WTC11 (cell line): ENCODE measurements at regions not wholly inside any gene's neighbourhood (a gene's known extent, or its start where the extent isn't known, plus 50 kb on each side); places are given as distances from the start of the nearest gene placed in this dataset.

Experiments used
- ATAC-seq: fragments of 200-7000 bp; cut with Tn5 transposase; 2 replicates; pipeline ENCODE4 v1.10.0; 2021; ENCODE audit warnings: mild to moderate bottlenecking, moderate library complexity
- CTCF ChIA-PET: fragments of 300-600 bp; sonication (Branson Sonifier 250); formaldehyde crosslinking; loops from one replicate; lab custom pipeline; 2021; ENCODE audit warnings: antibody characterized with exemption; lab: Charles Lee
- POLR2A ChIA-PET: fragments of 350-600 bp; sonication (Branson Sonifier 250); formaldehyde crosslinking; loops from one replicate; lab custom pipeline; 2021; ENCODE audit warnings: antibody characterized with exemption; lab: Charles Lee
- DNase-seq: peaks from one replicate; pipeline ENCODE4 v3.0.0; 2021; ENCODE audit warnings: low spot score
- H3K27ac Mint-ChIP-seq: 2 replicates; pipeline ENCODE4 v1.8.0; 2021; ENCODE audit warnings: mixed read lengths
- H3K27me3 Mint-ChIP-seq: 2 replicates; pipeline ENCODE4 v1.8.0; 2021; ENCODE audit warnings: low read depth, mild to moderate bottlenecking, moderate library complexity, mixed read lengths
- H3K36me3 Mint-ChIP-seq: 2 replicates; pipeline ENCODE4 v1.8.0; 2021; ENCODE audit warnings: mixed read lengths
- H3K4me1 Mint-ChIP-seq: 2 replicates; pipeline ENCODE4 v1.8.0; 2022; ENCODE audit warnings: mixed read lengths
- H3K4me3 Mint-ChIP-seq: 2 replicates; pipeline ENCODE4 v1.8.0; 2021; ENCODE audit warnings: mild to moderate bottlenecking, moderate library complexity, mixed read lengths
- H3K9me3 Mint-ChIP-seq: 2 replicates; pipeline ENCODE4 v1.8.0; 2021; ENCODE audit warnings: mixed read lengths
- CBFB ChIP-seq: sonication (generic); formaldehyde crosslinking; IDR thresholded peaks from 2 replicates; pipeline ENCODE4 v1.8.1; 2022; ENCODE audit warnings: mild to moderate bottlenecking, low read depth, missing genetic modification reagents
- CREM ChIP-seq: sonication (generic); formaldehyde crosslinking; IDR thresholded peaks from 2 replicates; pipeline ENCODE4 v1.8.1; 2022; ENCODE audit warnings: mild to moderate bottlenecking, missing genetic modification reagents, moderate library complexity
- FOXJ3 ChIP-seq: sonication (generic); formaldehyde crosslinking; IDR thresholded peaks from 2 replicates; pipeline ENCODE4 v1.9.0; 2021; ENCODE audit warnings: missing genetic modification reagents, mild to moderate bottlenecking, borderline replicate concordance
- FOXP1 ChIP-seq: sonication (generic); formaldehyde crosslinking; IDR thresholded peaks from 2 replicates; pipeline ENCODE4 v1.8.0; 2022; ENCODE audit warnings: missing genetic modification reagents, mild to moderate bottlenecking, moderate library complexity, borderline replicate concordance
- JUN ChIP-seq: sonication (generic); formaldehyde crosslinking; IDR thresholded peaks from 2 replicates; pipeline ENCODE4 v1.8.0; 2023; ENCODE audit warnings: mild to moderate bottlenecking, missing genetic modification reagents
- NFATC4 ChIP-seq: fragments of 250-450 bp; sonication (Bioruptor Pico); IDR thresholded peaks from 2 replicates; pipeline ENCODE4 v1.9.0; 2021; ENCODE audit warnings: mild to moderate bottlenecking
- NFYB ChIP-seq: sonication (generic); formaldehyde crosslinking; conservative IDR thresholded peaks from 2 replicates; pipeline ENCODE4 v1.8.0; 2022; ENCODE audit warnings: low read depth, missing genetic modification reagents
- PRRX2 ChIP-seq: fragments of 250-450 bp; sonication (Bioruptor Pico); IDR thresholded peaks from 2 replicates; pipeline ENCODE4 v1.8.0; 2021; ENCODE audit warnings: mild to moderate bottlenecking
- SMAD3 ChIP-seq: sonication (generic); formaldehyde crosslinking; IDR thresholded peaks from 2 replicates; pipeline ENCODE4 v1.8.0; 2022; ENCODE audit warnings: missing genetic modification reagents, mild to moderate bottlenecking, borderline replicate concordance
- USF2 ChIP-seq: sonication (generic); formaldehyde crosslinking; IDR thresholded peaks from 2 replicates; pipeline ENCODE4 v1.8.1; 2023; ENCODE audit warnings: mild to moderate bottlenecking, missing genetic modification reagents, moderate library complexity
- ZNF138 ChIP-seq: sonication (generic); formaldehyde crosslinking; conservative IDR thresholded peaks from 2 replicates; pipeline ENCODE4 v1.8.1; 2022; ENCODE audit warnings: mild to moderate bottlenecking, moderate library complexity, missing genetic modification reagents
- ZNF263 ChIP-seq: sonication (generic); formaldehyde crosslinking; IDR thresholded peaks from 2 replicates; pipeline ENCODE4 v1.8.1; 2022; ENCODE audit warnings: low read depth, mild to moderate bottlenecking, moderate library complexity, missing genetic modification reagents
- ZNF512 ChIP-seq: sonication (generic); formaldehyde crosslinking; IDR thresholded peaks from 2 replicates; pipeline ENCODE4 v1.8.1; 2022; ENCODE audit warnings: missing genetic modification reagents, borderline replicate concordance
- ZNF532 ChIP-seq: fragments of 250-450 bp; sonication (Bioruptor Pico); IDR thresholded peaks from 2 replicates; pipeline ENCODE4 v1.9.0; 2021; ENCODE audit warnings: mild to moderate bottlenecking, borderline replicate concordance
- TF ChIP-seq, protein P1 (sequence below): sonication (generic); formaldehyde crosslinking; IDR thresholded peaks from 2 replicates; pipeline ENCODE4 v1.8.0; 2022; ENCODE audit warnings: mild to moderate bottlenecking, missing genetic modification reagents
- TF ChIP-seq, protein P2 (sequence below): sonication (generic); formaldehyde crosslinking; IDR thresholded peaks from 2 replicates; pipeline ENCODE4 v1.8.0; 2022; ENCODE audit warnings: mild to moderate bottlenecking, missing genetic modification reagents
- TF ChIP-seq, protein P3 (sequence below): sonication (generic); formaldehyde crosslinking; IDR thresholded peaks from 2 replicates; pipeline ENCODE4 v1.8.1; 2023; ENCODE audit warnings: mild to moderate bottlenecking, moderate library complexity, missing genetic modification reagents
- TF ChIP-seq, protein P4 (sequence below): fragments of 200-600 bp; IDR thresholded peaks from 2 replicates; pipeline ENCODE4 v1.8.0; 2022; ENCODE audit warnings: antibody characterized with exemption

DNA sequence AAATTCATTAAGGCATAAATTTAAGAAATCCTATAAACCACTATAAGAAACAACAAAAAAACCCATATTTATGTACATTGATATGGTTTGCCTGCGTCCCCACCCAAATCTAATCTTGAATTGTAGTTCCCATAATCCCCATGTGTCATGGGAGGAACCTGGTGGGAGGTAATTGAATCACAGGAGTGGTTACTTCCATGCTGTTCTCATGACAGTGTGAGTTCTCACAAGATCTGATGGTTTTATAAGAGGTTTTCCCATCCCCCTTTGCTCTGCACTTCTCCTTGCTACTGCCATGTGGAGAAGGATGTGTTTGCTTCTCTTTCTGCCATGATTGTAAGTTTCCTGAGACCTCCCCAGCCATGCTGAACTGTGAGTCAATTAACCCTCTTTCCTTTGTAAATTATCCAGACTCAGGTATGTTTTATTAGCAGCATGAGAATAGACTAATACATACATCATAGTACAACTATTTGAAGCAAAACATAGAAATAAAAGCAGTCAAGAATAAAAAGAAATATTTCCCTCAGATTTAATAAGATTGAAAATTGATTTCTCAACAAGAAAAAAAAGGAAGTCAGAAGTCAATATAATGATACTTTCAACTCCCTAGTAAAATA is 209.0 kb upstream of the GPC6 start:
- ATAC-seq: no peak
- CTCF ChIA-PET: no interaction called here
- Mint-ChIP-seq H3K27me3 (no peaks in the 10 kb centered on the region), H3K4me1 (no peaks in the 10 kb centered on the region), H3K4me3 (no peak overlapping the region), H3K27ac (no peak overlapping the region), H3K36me3 (peaks cover 16% of the 10 kb centered on the region), H3K9me3 (peaks cover 43% of the 10 kb centered on the region)
- POLR2A ChIA-PET: no interaction called here
- no peak for TF ChIP-seq USF2 (CRISPR knock-in tag)
- TF ChIP-seq ZNF138 (CRISPR knock-in tag): no peak
- TF ChIP-seq, protein P1, sequence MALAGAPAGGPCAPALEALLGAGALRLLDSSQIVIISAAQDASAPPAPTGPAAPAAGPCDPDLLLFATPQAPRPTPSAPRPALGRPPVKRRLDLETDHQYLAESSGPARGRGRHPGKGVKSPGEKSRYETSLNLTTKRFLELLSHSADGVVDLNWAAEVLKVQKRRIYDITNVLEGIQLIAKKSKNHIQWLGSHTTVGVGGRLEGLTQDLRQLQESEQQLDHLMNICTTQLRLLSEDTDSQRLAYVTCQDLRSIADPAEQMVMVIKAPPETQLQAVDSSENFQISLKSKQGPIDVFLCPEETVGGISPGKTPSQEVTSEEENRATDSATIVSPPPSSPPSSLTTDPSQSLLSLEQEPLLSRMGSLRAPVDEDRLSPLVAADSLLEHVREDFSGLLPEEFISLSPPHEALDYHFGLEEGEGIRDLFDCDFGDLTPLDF: no peak
- TF ChIP-seq CBFB: no peak
- TF ChIP-seq, protein P2, sequence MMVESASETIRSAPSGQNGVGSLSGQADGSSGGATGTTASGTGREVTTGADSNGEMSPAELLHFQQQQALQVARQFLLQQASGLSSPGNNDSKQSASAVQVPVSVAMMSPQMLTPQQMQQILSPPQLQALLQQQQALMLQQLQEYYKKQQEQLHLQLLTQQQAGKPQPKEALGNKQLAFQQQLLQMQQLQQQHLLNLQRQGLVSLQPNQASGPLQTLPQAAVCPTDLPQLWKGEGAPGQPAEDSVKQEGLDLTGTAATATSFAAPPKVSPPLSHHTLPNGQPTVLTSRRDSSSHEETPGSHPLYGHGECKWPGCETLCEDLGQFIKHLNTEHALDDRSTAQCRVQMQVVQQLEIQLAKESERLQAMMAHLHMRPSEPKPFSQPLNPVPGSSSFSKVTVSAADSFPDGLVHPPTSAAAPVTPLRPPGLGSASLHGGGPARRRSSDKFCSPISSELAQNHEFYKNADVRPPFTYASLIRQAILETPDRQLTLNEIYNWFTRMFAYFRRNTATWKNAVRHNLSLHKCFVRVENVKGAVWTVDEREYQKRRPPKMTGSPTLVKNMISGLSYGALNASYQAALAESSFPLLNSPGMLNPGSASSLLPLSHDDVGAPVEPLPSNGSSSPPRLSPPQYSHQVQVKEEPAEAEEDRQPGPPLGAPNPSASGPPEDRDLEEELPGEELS (CRISPR knock-in tag): no peak
- no peak for TF ChIP-seq ZNF532
- TF ChIP-seq NFYB (CRISPR knock-in tag): no peak
- TF ChIP-seq, protein P3, sequence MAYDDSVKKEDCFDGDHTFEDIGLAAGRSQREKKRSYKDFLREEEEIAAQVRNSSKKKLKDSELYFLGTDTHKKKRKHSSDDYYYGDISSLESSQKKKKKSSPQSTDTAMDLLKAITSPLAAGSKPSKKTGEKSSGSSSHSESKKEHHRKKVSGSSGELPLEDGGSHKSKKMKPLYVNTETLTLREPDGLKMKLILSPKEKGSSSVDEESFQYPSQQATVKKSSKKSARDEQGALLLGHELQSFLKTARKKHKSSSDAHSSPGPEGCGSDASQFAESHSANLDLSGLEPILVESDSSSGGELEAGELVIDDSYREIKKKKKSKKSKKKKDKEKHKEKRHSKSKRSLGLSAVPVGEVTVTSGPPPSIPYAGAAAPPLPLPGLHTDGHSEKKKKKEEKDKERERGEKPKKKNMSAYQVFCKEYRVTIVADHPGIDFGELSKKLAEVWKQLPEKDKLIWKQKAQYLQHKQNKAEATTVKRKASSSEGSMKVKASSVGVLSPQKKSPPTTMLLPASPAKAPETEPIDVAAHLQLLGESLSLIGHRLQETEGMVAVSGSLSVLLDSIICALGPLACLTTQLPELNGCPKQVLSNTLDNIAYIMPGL (CRISPR knock-in tag): no peak
- no peak for DNase-seq

- POLR2A ChIA-PET: no interaction called here
- no peak overlapping the region for H3K4me3 Mint-ChIP-seq
- no peak overlapping the region for H3K27ac Mint-ChIP-seq
- peaks cover 9% of the 10 kb centered on the region for H3K9me3 Mint-ChIP-seq
- ATAC-seq (no peak), DNase-seq (no peak)
- no peaks in the 10 kb centered on the region for H3K4me1 Mint-ChIP-seq
- CTCF ChIA-PET: no interaction called here
- H3K27me3 Mint-ChIP-seq: no peaks in the 10 kb centered on the region
- TF ChIP-seq JUN (CRISPR knock-in tag) (no peak), NFATC4 (CRISPR knock-in tag) (no peak)
- TF ChIP-seq, all 79 proteins: peak for 0
- no peaks in the 10 kb centered on the region for H3K36me3 Mint-ChIP-seq
These were observed 202.7 kb upstream of the GPC6 start for GRCh38 chr13:93023929-93024328.

DNA sequence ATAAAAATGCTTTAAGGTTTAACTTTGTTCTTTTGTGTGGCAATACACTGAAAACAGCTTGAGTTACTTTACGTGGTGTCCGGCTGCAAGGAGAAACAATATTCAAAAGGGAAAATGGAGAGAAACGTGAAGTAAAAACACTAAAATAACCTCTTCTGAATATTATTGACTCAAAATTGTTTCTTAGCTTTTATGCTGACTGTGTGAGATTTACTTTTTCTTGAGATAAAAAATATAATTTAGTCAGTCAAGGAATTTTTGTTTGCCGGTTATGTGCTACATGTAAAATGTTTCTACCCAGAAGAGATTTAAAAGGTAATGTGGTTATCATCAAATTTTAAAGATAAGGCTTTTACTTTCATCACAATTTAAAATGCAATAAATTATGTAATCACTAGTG is 200.6 kb upstream of the GPC6 start:
- no peaks in the 10 kb centered on the region for H3K27me3 Mint-ChIP-seq
- H3K9me3 Mint-ChIP-seq: 0 out of 2 replicates have a peak, but pooled peaks cover 2% of the 10 kb centered on the region
- no peak overlapping the region for H3K4me3 Mint-ChIP-seq
- no peaks in the 10 kb centered on the region for H3K36me3 Mint-ChIP-seq
- CTCF ChIA-PET: no interaction called here
- no peak overlapping the region for H3K27ac Mint-ChIP-seq
- peaks cover 8% of the 10 kb centered on the region for H3K4me1 Mint-ChIP-seq
- ATAC-seq (no peak), DNase-seq (no peak)
- POLR2A ChIA-PET: no interaction called here
- no peak for TF ChIP-seq FOXJ3 (CRISPR knock-in tag)
- TF ChIP-seq, protein P4, sequence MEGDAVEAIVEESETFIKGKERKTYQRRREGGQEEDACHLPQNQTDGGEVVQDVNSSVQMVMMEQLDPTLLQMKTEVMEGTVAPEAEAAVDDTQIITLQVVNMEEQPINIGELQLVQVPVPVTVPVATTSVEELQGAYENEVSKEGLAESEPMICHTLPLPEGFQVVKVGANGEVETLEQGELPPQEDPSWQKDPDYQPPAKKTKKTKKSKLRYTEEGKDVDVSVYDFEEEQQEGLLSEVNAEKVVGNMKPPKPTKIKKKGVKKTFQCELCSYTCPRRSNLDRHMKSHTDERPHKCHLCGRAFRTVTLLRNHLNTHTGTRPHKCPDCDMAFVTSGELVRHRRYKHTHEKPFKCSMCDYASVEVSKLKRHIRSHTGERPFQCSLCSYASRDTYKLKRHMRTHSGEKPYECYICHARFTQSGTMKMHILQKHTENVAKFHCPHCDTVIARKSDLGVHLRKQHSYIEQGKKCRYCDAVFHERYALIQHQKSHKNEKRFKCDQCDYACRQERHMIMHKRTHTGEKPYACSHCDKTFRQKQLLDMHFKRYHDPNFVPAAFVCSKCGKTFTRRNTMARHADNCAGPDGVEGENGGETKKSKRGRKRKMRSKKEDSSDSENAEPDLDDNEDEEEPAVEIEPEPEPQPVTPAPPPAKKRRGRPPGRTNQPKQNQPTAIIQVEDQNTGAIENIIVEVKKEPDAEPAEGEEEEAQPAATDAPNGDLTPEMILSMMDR: no peak
- TF ChIP-seq ZNF512: no peak
- no peak for TF ChIP-seq CREM (CRISPR knock-in tag)
- TF ChIP-seq ZNF263 (CRISPR knock-in tag): no peak
- TF ChIP-seq SMAD3: no peak
- TF ChIP-seq ZNF138 (CRISPR knock-in tag): no peak
- no peak for TF ChIP-seq PRRX2 (CRISPR knock-in tag)
- no peak for TF ChIP-seq FOXP1
